ENCODE measurements at regions not wholly inside any gene's neighbourhood (a gene's known extent, or its start where the extent isn't known, plus 50 kb on each side); places are given as distances from the start of the nearest gene placed in this dataset.

- TF ChIP-seq CTCF (IDR thresholded peaks at IDR 0.05) = no peak
- TF ChIP-seq POLR2A (IDR thresholded peaks at IDR 0.05) = no peak
Measured at GRCh38 chr14:89639687-89640086, 222.7 kb upstream of the FOXN3 start.

Data from vagina (tissue), 2 donors.